KMS-11 (cell line): ENCODE measurements at regions not wholly inside any gene's neighbourhood (a gene's known extent, or its start where the extent isn't known, plus 50 kb on each side); places are given as distances from the start of the nearest gene placed in this dataset.
"Not testable (repeated sequence)": the region's sequence is repeated elsewhere in the genome, so short reads cannot be mapped to it uniquely, and the experiment has no call there.

Source experiments
- H2AFZ ChIP-seq: fragments of 200-600 bp; sonication (generic); 2 replicates; pipeline ENCODE4 v1.6.1; 2016; ENCODE audit warnings: antibody characterized with exemption, mixed run types, low read depth
- H3K27ac ChIP-seq: fragments of 200-600 bp; sonication (generic); 2 replicates; pipeline ENCODE4 v1.6.1; 2016; ENCODE audit warnings: mild to moderate bottlenecking, mixed run types
- H3K27me3 ChIP-seq: fragments of 200-600 bp; sonication (generic); 2 replicates; pipeline ENCODE4 v1.6.1; 2017; ENCODE audit warnings: mild to moderate bottlenecking, low read depth, mixed run types, moderate library complexity; ENCODE audit not compliant: insufficient read depth
- H3K36me3 ChIP-seq: fragments of 200-600 bp; sonication (generic); 2 replicates; pipeline ENCODE4 v1.6.1; 2017; ENCODE audit warnings: mild to moderate bottlenecking, mixed run types; ENCODE audit not compliant: insufficient read depth
- H3K4me1 ChIP-seq: fragments of 200-600 bp; sonication (generic); 2 replicates; pipeline ENCODE4 v1.6.1; 2016; ENCODE audit warnings: mild to moderate bottlenecking, low read depth, mixed run types; ENCODE audit not compliant: poor library complexity, severe bottlenecking
- H3K4me2 ChIP-seq: fragments of 200-600 bp; sonication (generic); 2 replicates; pipeline ENCODE4 v1.7.0; 2016; ENCODE audit warnings: mild to moderate bottlenecking, mixed run types
- H3K4me3 ChIP-seq: fragments of 200-600 bp; sonication (generic); IDR thresholded peaks from 2 replicates; pipeline ENCODE4 v1.6.1; 2017; ENCODE audit warnings: low read depth, low read length, mixed read lengths; ENCODE audit not compliant: insufficient read depth
- H3K79me2 ChIP-seq: fragments of 200-600 bp; sonication (generic); 2 replicates; pipeline ENCODE4 v1.6.1; 2016; ENCODE audit warnings: low read depth, mixed run types; ENCODE audit not compliant: insufficient read depth
- H3K9ac ChIP-seq: fragments of 200-600 bp; sonication (generic); 2 replicates; pipeline ENCODE4 v1.6.1; 2016; ENCODE audit warnings: mild to moderate bottlenecking, mixed run types
- H4K20me1 ChIP-seq: fragments of 200-600 bp; sonication (generic); 2 replicates; pipeline ENCODE4 v1.6.1; 2016; ENCODE audit warnings: mild to moderate bottlenecking, mixed run types; ENCODE audit not compliant: insufficient read depth
- TF ChIP-seq, protein P1 (sequence below): fragments of 200-600 bp; sonication (generic); conservative IDR thresholded peaks from 2 replicates; pipeline ENCODE4 v1.6.1; 2017; ENCODE audit warnings: low read depth, mild to moderate bottlenecking, antibody characterized with exemption, low read length, moderate library complexity, mixed read lengths

- Histone ChIP-seq H2AFZ (no peak overlapping the region), H3K4me1 (no peaks in the 10 kb centered on the region)
- TF ChIP-seq, protein P1, sequence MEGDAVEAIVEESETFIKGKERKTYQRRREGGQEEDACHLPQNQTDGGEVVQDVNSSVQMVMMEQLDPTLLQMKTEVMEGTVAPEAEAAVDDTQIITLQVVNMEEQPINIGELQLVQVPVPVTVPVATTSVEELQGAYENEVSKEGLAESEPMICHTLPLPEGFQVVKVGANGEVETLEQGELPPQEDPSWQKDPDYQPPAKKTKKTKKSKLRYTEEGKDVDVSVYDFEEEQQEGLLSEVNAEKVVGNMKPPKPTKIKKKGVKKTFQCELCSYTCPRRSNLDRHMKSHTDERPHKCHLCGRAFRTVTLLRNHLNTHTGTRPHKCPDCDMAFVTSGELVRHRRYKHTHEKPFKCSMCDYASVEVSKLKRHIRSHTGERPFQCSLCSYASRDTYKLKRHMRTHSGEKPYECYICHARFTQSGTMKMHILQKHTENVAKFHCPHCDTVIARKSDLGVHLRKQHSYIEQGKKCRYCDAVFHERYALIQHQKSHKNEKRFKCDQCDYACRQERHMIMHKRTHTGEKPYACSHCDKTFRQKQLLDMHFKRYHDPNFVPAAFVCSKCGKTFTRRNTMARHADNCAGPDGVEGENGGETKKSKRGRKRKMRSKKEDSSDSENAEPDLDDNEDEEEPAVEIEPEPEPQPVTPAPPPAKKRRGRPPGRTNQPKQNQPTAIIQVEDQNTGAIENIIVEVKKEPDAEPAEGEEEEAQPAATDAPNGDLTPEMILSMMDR = no peak
Observed at GRCh38 chr7:45267262-45267661, 109.7 kb downstream of the RAMP3 start.

GRCh38 chr7:45268013-45268412 is 110.4 kb downstream of the RAMP3 start:
- Histone ChIP-seq H4K20me1 (no peaks in the 10 kb centered on the region), H3K4me3 (no peak overlapping the region), H3K4me2 (no peak overlapping the region), H3K27me3 (no peaks in the 10 kb centered on the region), H3K4me1 (no peaks in the 10 kb centered on the region), H3K79me2 (no peaks in the 10 kb centered on the region), H3K27ac (no peak overlapping the region), H3K9ac (no peak overlapping the region), H2AFZ (no peak overlapping the region), H3K36me3 (no peaks in the 10 kb centered on the region)
- TF ChIP-seq, protein P1 = no peak

More at GRCh38 chr7:45267262-45267661, 109.7 kb downstream of the RAMP3 start:
- no peak overlapping the region for H3K27ac ChIP-seq
- H3K4me3 ChIP-seq = no peak overlapping the region
- H4K20me1 ChIP-seq = no peaks in the 10 kb centered on the region
- H3K27me3 ChIP-seq = no peaks in the 10 kb centered on the region
- no peak overlapping the region for H3K4me2 ChIP-seq
- no peak overlapping the region for H3K9ac ChIP-seq
- H3K79me2 ChIP-seq = no peaks in the 10 kb centered on the region
- no peaks in the 10 kb centered on the region for H3K36me3 ChIP-seq

GRCh38 chr7:45269192-45269591 is 111.6 kb downstream of the RAMP3 start:
- H2AFZ ChIP-seq = no peak overlapping the region
- no peaks in the 10 kb centered on the region for H3K27me3 ChIP-seq
- no peaks in the 10 kb centered on the region for H3K79me2 ChIP-seq
- H3K4me3 ChIP-seq = no peak overlapping the region
- no peaks in the 10 kb centered on the region for H3K4me1 ChIP-seq
- H3K36me3 ChIP-seq = no peaks in the 10 kb centered on the region
- no peak overlapping the region for H3K4me2 ChIP-seq
- no peaks in the 10 kb centered on the region for H4K20me1 ChIP-seq
- H3K9ac ChIP-seq = no peak overlapping the region
- TF ChIP-seq, protein P1 = no peak
- H3K27ac ChIP-seq = no peak overlapping the region

DNA sequence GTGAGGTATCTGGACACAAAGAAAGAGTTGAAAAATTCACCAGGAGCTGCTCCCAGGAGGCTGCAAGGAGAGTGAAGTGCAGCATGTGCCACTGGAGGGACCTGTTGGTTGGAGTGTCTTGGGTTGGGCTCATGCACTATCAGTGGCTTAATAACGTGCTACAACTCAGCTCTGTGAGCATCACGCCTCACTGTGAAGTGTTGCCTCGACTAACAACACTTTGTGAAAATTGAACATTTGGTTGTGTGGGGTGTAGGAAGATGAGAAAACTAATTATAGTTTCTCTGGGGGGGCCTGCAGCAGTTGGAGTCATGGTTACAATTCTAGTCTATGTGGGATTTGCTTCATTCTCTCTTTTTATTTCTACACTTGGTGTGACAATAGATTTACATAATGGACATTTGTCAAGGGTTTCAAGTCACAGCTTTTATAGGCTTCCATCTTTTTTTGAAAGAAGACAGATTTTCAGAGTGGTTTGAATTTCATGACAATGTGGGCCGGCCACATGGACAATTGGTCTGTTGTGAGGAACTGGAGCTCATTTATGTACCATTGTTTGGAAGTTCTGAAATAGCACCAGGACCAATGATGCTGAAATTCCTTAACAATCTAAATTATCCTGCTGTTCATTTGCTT is 121.3 kb downstream of the RAMP3 start:
- H3K9ac ChIP-seq = no peak overlapping the region
- no peaks in the 10 kb centered on the region for H3K79me2 ChIP-seq
- no peaks in the 10 kb centered on the region for H3K4me1 ChIP-seq
- no peaks in the 10 kb centered on the region for H4K20me1 ChIP-seq
- no peaks in the 10 kb centered on the region for H3K27me3 ChIP-seq
- H3K36me3 ChIP-seq = no peaks in the 10 kb centered on the region
- no peak overlapping the region for H3K27ac ChIP-seq
- H3K4me2 ChIP-seq = no peak overlapping the region
- no peak overlapping the region for H3K4me3 ChIP-seq
- no peak overlapping the region for H2AFZ ChIP-seq
- TF ChIP-seq, protein P1 = no peak

GRCh38 chr7:45289611-45290010 is 132.0 kb downstream of the RAMP3 start:
- not testable (repeated sequence) for H3K36me3 ChIP-seq, H3K27me3 ChIP-seq
- H3K4me1 ChIP-seq = peaks cover 40% of the 10 kb centered on the region

More at GRCh38 chr7:45289611-45290010, 132.0 kb downstream of the RAMP3 start:
- H2AFZ ChIP-seq, H3K4me2 ChIP-seq, H4K20me1 ChIP-seq, H3K4me3 ChIP-seq, H3K27ac ChIP-seq, H3K9ac ChIP-seq, H3K79me2 ChIP-seq: not testable (repeated sequence)
